ENCODE measurements at regions not wholly inside any gene's neighbourhood (a gene's known extent, or its start where the extent isn't known, plus 50 kb on each side); places are given as distances from the start of the nearest gene placed in this dataset.

DNA sequence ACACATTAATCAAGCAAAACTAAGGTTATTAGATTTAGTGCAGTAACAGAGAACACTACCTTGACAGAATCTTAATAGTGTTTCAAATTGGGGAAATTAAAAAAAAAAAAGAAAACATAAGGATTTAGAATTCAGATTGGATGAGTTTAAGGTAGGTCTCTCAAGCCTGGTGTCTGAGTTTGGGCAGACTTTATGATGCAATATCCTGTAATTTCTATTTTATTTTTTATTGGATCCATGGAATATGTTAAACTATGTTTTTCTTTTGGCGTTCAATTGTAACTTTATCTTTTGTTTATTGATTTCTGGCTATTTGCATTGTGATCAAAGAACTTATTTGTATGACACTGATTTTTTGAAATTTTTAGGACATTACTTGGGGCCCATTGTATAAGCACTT, 394.1 kb upstream of the NETO1 start:
- no peak for DNase-seq (ENCODE audit: low read depth in 1 of 2, low spot score in 1 of 2)
- TF ChIP-seq JUND (IDR thresholded peaks at IDR 0.05; ENCODE audit: low read depth) = no peak
- in situ Hi-C loops (cut with HindIII; ENCODE audit: low pct_unique_long_range_greater_than_20kb, low sequenced_read_pairs) = no loop called here

DNA sequence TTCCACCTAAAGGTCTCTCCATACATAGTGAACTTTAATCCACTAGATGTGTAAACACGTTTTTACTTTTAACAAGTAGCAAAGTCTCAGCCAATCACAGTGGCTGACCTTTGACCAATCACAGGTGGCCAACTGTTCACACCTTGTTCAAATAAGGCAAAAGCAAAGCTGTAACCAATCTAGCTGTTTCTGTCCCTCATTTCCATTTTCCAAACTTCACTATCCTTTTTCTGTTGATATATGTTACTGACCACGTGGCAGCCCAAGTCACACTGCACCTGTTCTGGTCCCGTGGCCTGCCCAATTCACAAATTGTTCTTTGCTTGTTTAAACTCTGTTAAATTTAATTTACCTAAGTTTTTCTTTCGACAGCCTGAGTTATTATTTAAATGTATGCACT, 393.5 kb upstream of the NETO1 start:
- in situ Hi-C loops (cut with HindIII; ENCODE audit: low pct_unique_long_range_greater_than_20kb, low sequenced_read_pairs) = no loop called here
- DNase-seq (ENCODE audit: low read depth in 1 of 2, low spot score in 1 of 2) = no peak
- TF ChIP-seq JUND (IDR thresholded peaks at IDR 0.05; ENCODE audit: low read depth) = no peak

DNA sequence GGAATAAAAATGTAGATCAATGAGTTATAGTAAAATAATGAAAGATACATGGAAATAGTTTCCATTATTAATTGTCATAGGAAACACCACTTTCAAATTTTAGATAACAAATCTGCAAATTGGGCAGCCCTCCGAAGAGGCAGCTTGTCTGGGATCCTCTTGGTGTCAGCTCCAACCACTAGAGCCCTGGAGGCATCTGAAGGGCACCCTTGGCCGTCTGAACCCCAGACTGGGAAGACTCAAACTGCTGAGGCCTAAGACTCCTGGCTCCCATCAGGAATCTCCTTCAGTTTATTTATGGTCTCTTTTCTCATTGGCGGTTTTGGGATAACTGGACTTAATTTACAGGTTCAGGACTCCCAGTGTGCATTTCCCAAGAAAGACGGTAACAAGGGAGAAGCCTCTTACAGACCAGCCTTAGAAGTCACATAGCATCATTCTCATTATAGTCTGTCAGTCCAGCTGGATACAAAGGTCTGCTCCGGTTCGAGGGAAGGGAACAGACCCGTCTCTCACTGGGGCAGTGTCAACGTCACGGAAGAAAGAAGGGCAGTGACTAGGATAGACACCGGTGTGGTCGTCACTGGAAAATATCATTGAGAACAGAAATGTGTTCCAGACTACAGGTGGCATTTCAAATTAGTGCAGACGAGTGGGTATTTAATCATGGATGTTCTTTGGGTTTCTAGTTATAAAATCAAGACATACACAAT, 390.7 kb upstream of the NETO1 start:
- DNase-seq (ENCODE audit: low read depth in 1 of 2, low spot score in 1 of 2) = no peak
- in situ Hi-C loops (cut with HindIII; ENCODE audit: low pct_unique_long_range_greater_than_20kb, low sequenced_read_pairs) = no loop called here
- no peak for TF ChIP-seq JUND (IDR thresholded peaks at IDR 0.05; ENCODE audit: low read depth)

- TF ChIP-seq JUND (IDR thresholded peaks at IDR 0.05; ENCODE audit: low read depth) = no peak
- in situ Hi-C loops (cut with HindIII; ENCODE audit: low pct_unique_long_range_greater_than_20kb, low sequenced_read_pairs) = no loop called here
- DNase-seq (ENCODE audit: low read depth in 1 of 2, low spot score in 1 of 2) = no peak
These were observed 386.8 kb upstream of the NETO1 start for GRCh38 chr18:73254564-73254963.

DNA sequence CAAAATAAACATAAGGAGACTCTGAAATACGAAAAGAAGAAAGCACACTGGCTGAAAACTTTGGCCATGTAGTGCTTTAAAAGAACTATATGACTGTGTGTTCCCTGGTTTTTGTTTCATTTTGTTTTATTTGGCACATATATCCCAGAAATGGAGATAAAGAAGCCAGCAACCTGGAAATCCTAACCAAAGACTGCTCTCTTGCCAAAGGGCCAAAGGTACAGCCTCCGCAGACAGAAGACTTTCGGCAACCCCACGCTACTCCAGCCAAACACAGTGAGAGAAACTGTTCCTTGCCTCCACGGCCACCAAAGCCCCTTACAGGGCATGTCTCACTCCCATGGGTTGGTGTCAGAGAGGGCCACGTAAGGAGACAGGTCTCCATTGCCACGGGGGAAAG, 381.2 kb upstream of the NETO1 start:
- in situ Hi-C loops (cut with HindIII; ENCODE audit: low pct_unique_long_range_greater_than_20kb, low sequenced_read_pairs) = no loop called here
- no peak for TF ChIP-seq JUND (IDR thresholded peaks at IDR 0.05; ENCODE audit: low read depth)
- DNase-seq (ENCODE audit: low read depth in 1 of 2, low spot score in 1 of 2) = no peak

DNA sequence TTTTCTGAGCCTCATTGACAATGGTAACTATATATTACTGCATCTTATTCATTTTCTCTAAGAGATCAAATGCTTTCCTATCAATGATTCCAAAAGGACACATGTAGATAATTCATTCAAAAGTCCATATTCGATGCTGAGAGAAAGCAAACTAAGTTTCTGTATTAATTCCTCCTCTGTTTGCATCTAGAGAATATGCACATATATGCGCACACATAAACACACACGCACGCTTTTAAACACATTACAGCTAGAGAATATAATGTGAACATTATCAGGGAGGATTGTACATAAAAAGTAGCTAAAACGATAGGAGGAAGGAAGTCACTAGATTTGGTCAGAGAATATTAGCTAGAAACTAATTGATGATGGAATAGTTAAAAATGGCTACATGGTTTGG, 379.0 kb upstream of the NETO1 start:
- no peak for DNase-seq (ENCODE audit: low read depth in 1 of 2, low spot score in 1 of 2)
- no peak for TF ChIP-seq JUND (IDR thresholded peaks at IDR 0.05; ENCODE audit: low read depth)
- in situ Hi-C loops (cut with HindIII; ENCODE audit: low pct_unique_long_range_greater_than_20kb, low sequenced_read_pairs) = no loop called here

- no peak for TF ChIP-seq JUND (IDR thresholded peaks at IDR 0.05; ENCODE audit: low read depth)
- no peak for DNase-seq (ENCODE audit: low read depth in 1 of 2, low spot score in 1 of 2)
- in situ Hi-C loops (cut with HindIII; ENCODE audit: low pct_unique_long_range_greater_than_20kb, low sequenced_read_pairs) = no loop called here
These were observed 377.6 kb upstream of the NETO1 start for GRCh38 chr18:73245345-73245744.

DNA sequence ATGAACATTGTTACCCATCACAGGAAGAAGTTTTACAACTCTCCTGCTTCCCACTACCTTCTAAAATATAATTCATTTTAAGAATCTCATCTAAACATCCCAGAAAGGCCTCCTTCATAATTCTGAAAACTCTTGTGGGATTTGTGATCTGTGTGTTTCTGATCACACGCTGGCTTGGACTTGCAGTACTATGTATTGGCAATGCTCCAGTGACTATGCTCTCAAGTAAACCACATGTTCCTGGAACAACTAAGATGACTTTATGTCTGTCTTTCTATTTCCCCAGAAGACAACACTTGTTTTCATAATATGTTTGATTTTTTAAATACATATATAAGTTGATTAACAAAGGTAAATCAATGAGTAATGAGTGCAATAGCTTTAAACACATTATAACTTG, 376.6 kb upstream of the NETO1 start:
- in situ Hi-C loops (cut with HindIII; ENCODE audit: low pct_unique_long_range_greater_than_20kb, low sequenced_read_pairs) = no loop called here
- no peak for DNase-seq (ENCODE audit: low read depth in 1 of 2, low spot score in 1 of 2)
- TF ChIP-seq JUND (IDR thresholded peaks at IDR 0.05; ENCODE audit: low read depth) = no peak

DNA sequence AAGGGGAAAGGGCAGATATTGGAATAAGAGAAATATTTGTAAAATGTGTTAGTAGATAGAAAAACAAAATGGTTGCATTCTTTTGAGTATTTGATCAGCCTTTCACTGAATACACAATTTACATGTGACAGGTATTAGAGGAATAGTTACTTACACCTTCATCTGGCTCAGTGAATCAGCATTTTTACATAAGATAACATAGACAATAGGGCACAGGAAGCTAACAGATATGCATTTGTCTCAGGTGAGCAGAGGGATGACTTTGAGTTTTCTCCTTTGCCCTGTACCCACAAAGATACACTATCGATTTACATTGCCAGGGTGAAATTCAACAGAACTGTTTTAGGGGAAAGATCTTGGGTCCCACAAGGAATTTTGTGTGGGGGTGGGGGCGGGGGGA, 373.1 kb upstream of the NETO1 start:
- in situ Hi-C loops (cut with HindIII; ENCODE audit: low pct_unique_long_range_greater_than_20kb, low sequenced_read_pairs) = no loop called here
- DNase-seq (ENCODE audit: low read depth in 1 of 2, low spot score in 1 of 2) = no peak
- no peak for TF ChIP-seq JUND (IDR thresholded peaks at IDR 0.05; ENCODE audit: low read depth)

GRCh38 chr18:73235921-73236320, 368.1 kb upstream of the NETO1 start:
- in situ Hi-C loops (cut with HindIII; ENCODE audit: low pct_unique_long_range_greater_than_20kb, low sequenced_read_pairs) = no loop called here
- no peak for DNase-seq (ENCODE audit: low read depth in 1 of 2, low spot score in 1 of 2)
- no peak for TF ChIP-seq JUND (IDR thresholded peaks at IDR 0.05; ENCODE audit: low read depth)

GRCh38 chr18:73235491-73235890, 367.7 kb upstream of the NETO1 start:
- in situ Hi-C loops (cut with HindIII; ENCODE audit: low pct_unique_long_range_greater_than_20kb, low sequenced_read_pairs) = no loop called here
- no peak for TF ChIP-seq JUND (IDR thresholded peaks at IDR 0.05; ENCODE audit: low read depth)
- DNase-seq (ENCODE audit: low read depth in 1 of 2, low spot score in 1 of 2) = no peak

- in situ Hi-C loops (cut with HindIII; ENCODE audit: low pct_unique_long_range_greater_than_20kb, low sequenced_read_pairs) = no loop called here
- no peak for DNase-seq (ENCODE audit: low read depth in 1 of 2, low spot score in 1 of 2)
- no peak for TF ChIP-seq JUND (IDR thresholded peaks at IDR 0.05; ENCODE audit: low read depth)
These were observed 365.1 kb upstream of the NETO1 start for GRCh38 chr18:73232933-73233332.

GRCh38 chr18:73220663-73221062, 352.9 kb upstream of the NETO1 start:
- in situ Hi-C loops (cut with HindIII; ENCODE audit: low pct_unique_long_range_greater_than_20kb, low sequenced_read_pairs) = no loop called here
- no peak for DNase-seq (ENCODE audit: low read depth in 1 of 2, low spot score in 1 of 2)
- no peak for TF ChIP-seq JUND (IDR thresholded peaks at IDR 0.05; ENCODE audit: low read depth)

DNA sequence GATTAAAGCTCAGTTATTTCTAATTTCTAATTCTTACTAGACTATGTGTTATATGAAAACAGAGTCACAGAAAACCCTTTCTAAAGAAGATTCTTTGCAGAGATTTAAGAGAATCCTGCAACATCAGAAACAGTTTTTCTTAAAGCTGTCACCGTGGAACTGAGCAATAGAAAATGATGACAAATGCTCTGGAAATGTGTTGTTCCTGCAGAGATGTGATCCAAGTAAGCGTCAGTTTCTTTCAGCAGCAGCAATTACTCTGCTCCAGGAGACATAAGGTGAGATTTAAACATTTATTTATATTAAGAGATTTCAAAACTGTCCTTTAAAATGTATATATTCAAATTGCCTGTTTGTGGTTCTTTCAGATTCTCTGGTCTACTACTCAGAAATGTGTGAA, 350.5 kb upstream of the NETO1 start:
- DNase-seq (ENCODE audit: low read depth in 1 of 2, low spot score in 1 of 2) = no peak
- no peak for TF ChIP-seq JUND (IDR thresholded peaks at IDR 0.05; ENCODE audit: low read depth)
- in situ Hi-C loops (cut with HindIII; ENCODE audit: low pct_unique_long_range_greater_than_20kb, low sequenced_read_pairs) = no loop called here

Measured in T47D (cell line).